Esophagus squamous epithelium (tissue), 5 donors: ENCODE measurements at regions not wholly inside any gene's neighbourhood (a gene's known extent, or its start where the extent isn't known, plus 50 kb on each side); places are given as distances from the start of the nearest gene placed in this dataset.

Experiments used
- DNase-seq: peaks from one replicate; lab custom pipeline; 2025; lab: John Stamatoyannopoulos, UW
- H3K27ac ChIP-seq, 4 donors: fragments of 200-600 bp; sonication (generic); one replicate each; pipeline ENCODE4 v1.5.1; 2016 to 2019; ENCODE audit warnings: mild to moderate bottlenecking in 1 of 4
- H3K27me3 ChIP-seq, 4 donors: fragments of 200-600 bp; sonication (generic); 1 replicate in 3 of 4; 2 replicates in 1 of 4; pipeline versions ENCODE4 v1.5.1 to v1.6.0; 2017 to 2021; ENCODE audit warnings: antibody characterized with exemption in 1 of 4
- H3K36me3 ChIP-seq, 3 donors: fragments of 200-600 bp; sonication (generic); one replicate each; pipeline ENCODE4 v1.5.1; 2016 to 2019
- H3K4me1 ChIP-seq, 3 donors: fragments of 200-600 bp; sonication (generic); one replicate each; pipeline ENCODE4 v1.5.1; 2017 to 2019
- H3K4me3 ChIP-seq, 4 donors: fragments of 200-600 bp; sonication (generic); 1 replicate in 3 of 4; 2 replicates in 1 of 4; pipeline ENCODE4 v1.5.1; 2016 to 2019; ENCODE audit warnings: mild to moderate bottlenecking in 2 of 4, moderate library complexity in 1 of 4
- H3K9me3 ChIP-seq, 3 donors: fragments of 200-600 bp; sonication (generic); one replicate each; pipeline ENCODE4 v1.5.1; 2016 to 2019
- POLR2A ChIP-seq, 4 donors: fragments of 450-650 bp; IDR thresholded peaks; one replicate each; pipeline ENCODE4 v1.6.1; 2017; ENCODE audit warnings: antibody characterized with exemption in 4 of 4, mild to moderate bottlenecking in 4 of 4, moderate library complexity in 3 of 4
- WGBS, 2 donors: methylation state at CpG; one replicate each; pipeline ENCODE4 v1.1.5; 2018; 5-methylcytosine and 5-hydroxymethylcytosine counted together
- intact Hi-C: fragments of 100-400 bp; cut with DNase I; formaldehyde crosslinking; loops from one replicate; pipeline ENCODE4 v1.15.0; 2022
- TF ChIP-seq, protein P1 (sequence below), 6 experiments: fragments of 450-650 bp in 4 of 6; fragments of 200-600 bp in 2 of 6; sonication (generic) in 2 of 6; IDR thresholded peaks; one replicate each; pipeline ENCODE4 v1.5.1; 2016 to 2019; ENCODE audit warnings: antibody characterized with exemption in 6 of 6, mild to moderate bottlenecking in 4 of 6, moderate library complexity in 4 of 6
- donor health status: DM: yes; HTN: yes; CAD: no.

DNA sequence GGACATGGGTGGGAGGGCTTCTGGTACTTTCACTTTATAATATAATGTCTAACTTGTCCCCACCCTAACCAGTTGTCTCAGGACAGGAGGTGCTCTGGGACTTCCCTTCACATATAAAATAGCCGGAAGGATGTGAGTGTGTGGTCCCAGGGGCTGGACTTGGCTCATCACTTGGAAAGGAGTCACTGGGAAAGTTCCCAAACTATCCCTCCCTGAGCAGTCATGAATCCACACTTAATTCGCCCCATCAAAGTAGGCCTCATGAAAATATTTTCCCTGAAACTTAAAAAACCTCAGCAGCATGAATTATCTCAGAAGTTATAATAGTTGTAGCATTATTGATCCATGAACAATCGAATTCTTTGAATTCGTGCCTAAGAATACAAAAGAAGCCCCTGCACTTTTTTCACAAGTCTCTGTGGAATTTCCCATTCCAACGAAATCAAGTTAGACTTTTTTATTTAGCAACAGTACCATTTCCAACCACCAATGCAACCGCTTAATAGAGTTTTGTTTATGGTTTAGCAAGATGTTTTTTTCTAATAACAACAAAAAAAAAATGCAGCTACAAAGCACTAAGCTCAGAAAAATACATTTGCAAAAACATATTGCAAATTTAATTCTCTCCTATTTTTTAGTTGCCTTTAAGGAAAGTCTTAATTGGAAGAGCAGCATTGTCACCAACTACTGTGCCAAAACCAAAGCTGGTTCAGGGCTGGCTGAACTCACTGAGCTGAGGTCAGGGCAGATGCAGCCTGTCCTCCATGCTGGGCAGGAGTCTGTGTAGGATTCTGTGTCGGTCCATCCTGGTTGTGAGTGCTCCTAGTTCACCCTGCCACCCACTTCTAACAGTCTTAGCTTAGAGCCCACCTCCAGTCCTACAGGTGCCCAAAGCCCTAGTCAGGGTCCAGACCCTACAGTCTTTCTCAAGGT, 68.8 kb upstream of the SPTBN1 start:
- H3K27me3 ChIP-seq, result no peaks in the 10 kb centered on the region
- no peak for DNase-seq
- H3K9me3 ChIP-seq, result no peaks in the 10 kb centered on the region
- no peak for TF ChIP-seq POLR2A (IDR thresholded peaks at IDR 0.05)
- TF ChIP-seq, protein P1, sequence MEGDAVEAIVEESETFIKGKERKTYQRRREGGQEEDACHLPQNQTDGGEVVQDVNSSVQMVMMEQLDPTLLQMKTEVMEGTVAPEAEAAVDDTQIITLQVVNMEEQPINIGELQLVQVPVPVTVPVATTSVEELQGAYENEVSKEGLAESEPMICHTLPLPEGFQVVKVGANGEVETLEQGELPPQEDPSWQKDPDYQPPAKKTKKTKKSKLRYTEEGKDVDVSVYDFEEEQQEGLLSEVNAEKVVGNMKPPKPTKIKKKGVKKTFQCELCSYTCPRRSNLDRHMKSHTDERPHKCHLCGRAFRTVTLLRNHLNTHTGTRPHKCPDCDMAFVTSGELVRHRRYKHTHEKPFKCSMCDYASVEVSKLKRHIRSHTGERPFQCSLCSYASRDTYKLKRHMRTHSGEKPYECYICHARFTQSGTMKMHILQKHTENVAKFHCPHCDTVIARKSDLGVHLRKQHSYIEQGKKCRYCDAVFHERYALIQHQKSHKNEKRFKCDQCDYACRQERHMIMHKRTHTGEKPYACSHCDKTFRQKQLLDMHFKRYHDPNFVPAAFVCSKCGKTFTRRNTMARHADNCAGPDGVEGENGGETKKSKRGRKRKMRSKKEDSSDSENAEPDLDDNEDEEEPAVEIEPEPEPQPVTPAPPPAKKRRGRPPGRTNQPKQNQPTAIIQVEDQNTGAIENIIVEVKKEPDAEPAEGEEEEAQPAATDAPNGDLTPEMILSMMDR (IDR thresholded peaks at IDR 0.05), result peak in 1 of 6 experiments; percentile 11
- intact Hi-C loops, result no loop called here
- WGBS, 2 donors, result 49 to 70% methylated on average over 7 of the region's 7 CpGs
- H3K27ac ChIP-seq, result peak overlapping the region in 3 of 4 donors; percentile 38 to 76 (median 62)
- peaks cover 0 to 19% (median 5%) of the 10 kb centered on the region in 3 donors for H3K4me1 ChIP-seq
- H3K36me3 ChIP-seq, result no peaks in the 10 kb centered on the region
- H3K4me3 ChIP-seq, result no peak overlapping the region

DNA sequence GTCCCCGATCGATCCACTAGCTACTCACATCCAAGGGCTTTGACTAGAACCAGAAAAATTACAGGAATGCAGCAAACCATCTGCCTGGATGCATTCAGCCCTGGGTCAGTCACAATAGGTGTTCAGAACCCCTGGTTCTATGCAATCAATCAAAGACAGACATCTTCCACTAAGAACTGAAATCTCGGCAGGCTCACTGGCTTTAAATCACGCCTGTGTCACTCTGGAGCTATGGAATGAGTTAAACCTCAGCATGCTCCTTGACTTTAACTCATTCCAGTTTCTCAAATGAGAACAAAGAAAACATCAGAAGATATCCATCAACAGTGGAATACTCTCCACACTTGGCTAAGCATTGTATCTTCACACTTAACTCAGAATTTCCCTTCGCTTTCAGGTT, 68.1 kb upstream of the SPTBN1 start:
- no peaks in the 10 kb centered on the region for H3K36me3 ChIP-seq
- no peak for DNase-seq
- no peaks in the 10 kb centered on the region for H3K27me3 ChIP-seq
- no peak overlapping the region for H3K4me3 ChIP-seq
- TF ChIP-seq, protein P1 (IDR thresholded peaks at IDR 0.05), result no peak
- TF ChIP-seq POLR2A (IDR thresholded peaks at IDR 0.05), result no peak
- H3K4me1 ChIP-seq, result peaks cover 0 to 19% (median 5%) of the 10 kb centered on the region in 3 donors
- intact Hi-C loops, result no loop called here
- H3K9me3 ChIP-seq, result no peaks in the 10 kb centered on the region
- H3K27ac ChIP-seq, result peak overlapping the region in 3 of 4 donors; percentile 38 to 73 (median 62)
- 87 to 93% methylated on average over 3 to 5 of the region's 5 CpGs for WGBS, 2 donors

DNA sequence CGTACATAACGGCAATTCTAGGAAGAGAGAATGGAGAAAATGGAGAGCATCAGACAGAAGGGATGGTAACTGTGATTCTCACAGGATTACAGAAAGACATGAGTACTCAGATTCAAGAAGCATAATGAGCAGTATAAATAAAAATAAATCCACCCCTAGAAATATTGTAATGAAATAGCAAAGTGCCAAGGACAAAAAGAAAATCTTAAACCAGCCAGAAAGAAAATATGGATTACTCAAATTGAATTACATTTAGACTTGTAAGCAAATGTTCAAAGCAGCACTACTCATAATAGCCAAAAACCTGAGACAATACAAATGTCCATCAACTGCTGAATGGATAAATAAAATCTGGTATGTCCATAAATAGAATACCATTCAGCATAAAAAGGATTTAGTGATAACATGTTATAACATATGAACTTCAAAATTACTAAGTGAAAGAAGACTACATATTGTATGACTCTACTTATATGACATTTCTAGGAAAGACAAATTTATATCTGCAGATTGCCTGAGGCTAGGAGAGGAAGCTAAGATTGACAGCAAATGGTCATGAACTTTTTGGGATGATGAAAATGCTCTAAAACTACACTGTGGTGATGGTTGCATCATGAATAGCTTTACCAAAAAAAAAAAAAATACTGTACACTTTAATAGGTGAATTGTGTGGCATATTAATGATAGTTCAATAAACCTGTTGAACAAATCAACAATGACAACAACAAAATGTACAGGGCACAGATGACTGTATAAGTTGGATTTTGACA, 63.4 kb upstream of the SPTBN1 start:
- H3K4me3 ChIP-seq, result no peak overlapping the region
- H3K27ac ChIP-seq, result no peak overlapping the region
- TF ChIP-seq POLR2A (IDR thresholded peaks at IDR 0.05), result no peak
- TF ChIP-seq, protein P1 (IDR thresholded peaks at IDR 0.05), result no peak
- no peaks in the 10 kb centered on the region for H3K9me3 ChIP-seq
- no peak for DNase-seq
- no peaks in the 10 kb centered on the region for H3K27me3 ChIP-seq
- H3K36me3 ChIP-seq, result no peaks in the 10 kb centered on the region
- intact Hi-C loops, result no loop called here
- WGBS, 2 donors, result 83 to 94% methylated on average over 2 of the region's 2 CpGs
- peaks cover 0 to 5% (median under 1%) of the 10 kb centered on the region in 3 donors for H3K4me1 ChIP-seq

DNA sequence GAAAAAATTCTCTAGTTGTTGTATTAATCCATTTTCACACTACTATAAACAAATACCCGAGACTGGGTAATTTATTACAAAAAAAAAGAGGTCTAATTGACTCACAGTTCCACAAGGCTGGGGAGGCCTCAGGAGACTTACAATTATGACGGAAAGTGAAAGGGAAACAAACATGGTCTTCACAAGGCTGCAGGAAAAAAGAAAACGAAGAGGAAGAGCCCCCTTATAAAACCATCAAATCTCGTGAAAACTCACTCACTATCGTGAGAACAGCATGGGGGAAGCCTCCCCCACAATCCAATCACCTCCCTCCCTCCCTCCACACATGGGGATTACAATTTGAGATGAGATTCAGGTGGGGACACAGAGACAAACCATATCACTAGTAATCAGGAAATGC, 61.7 kb upstream of the SPTBN1 start:
- intact Hi-C loops, result no loop called here
- H3K4me1 ChIP-seq, result no peaks in the 10 kb centered on the region
- DNase-seq, result no peak
- H3K27me3 ChIP-seq, result no peaks in the 10 kb centered on the region
- no peak overlapping the region for H3K4me3 ChIP-seq
- no peaks in the 10 kb centered on the region for H3K9me3 ChIP-seq
- H3K36me3 ChIP-seq, result no peaks in the 10 kb centered on the region
- TF ChIP-seq POLR2A (IDR thresholded peaks at IDR 0.05), result no peak
- TF ChIP-seq, protein P1 (IDR thresholded peaks at IDR 0.05), result no peak
- WGBS, 2 donors, result 53 to 57% methylated on average over 5 of the region's 5 CpGs
- H3K27ac ChIP-seq, result no peak overlapping the region
